K562 (cell line): ENCODE measurements at regions not wholly inside any gene's neighbourhood (a gene's known extent, or its start where the extent isn't known, plus 50 kb on each side); places are given as distances from the start of the nearest gene placed in this dataset.
A peak's percentile ranks its signal among the peaks of the same experiment; 100 is the strongest.

ENCODE experiments used
- ATAC-seq: fragments of 200-7000 bp; cut with Tn5 transposase; 3 replicates; pipeline ENCODE4 v1.9.1; 2020; ENCODE audit warnings: moderate library complexity
- BruUV-seq: library from RNA; stranded (reverse); fragments of 400-500 nt; replicated peaks from 2 replicates; lab custom pipeline; 2021; lab: Mats Ljungman, UMichigan
- CTCF ChIA-PET: fragments of 300-600 bp; formaldehyde crosslinking; extraction: SDS; loops from one replicate; lab custom pipeline; 2021; ENCODE audit warnings: low intra/inter-chr PET ratio; lab: Yijun Ruan, JAX
- POLR2A ChIA-PET: fragments of 300-600, 350-650 bp; sonication (Branson Sonifier 250); formaldehyde crosslinking; extraction: SDS; loops from one replicate; lab custom pipeline; 2021; ENCODE audit warnings: antibody characterized with exemption, inconsistent platforms; lab: Yijun Ruan, JAX
- DNase-seq, 4 experiments: peaks; one replicate each; pipeline versions ENCODE4 v3.0.0 to v3.0.0-alpha.2; 2011 to 2018; ENCODE audit warnings: low spot score in 3 of 4, mixed read lengths in 3 of 4; ENCODE audit errors: extremely low read depth in 1 of 4
- FAIRE-seq: peaks from 2 replicates; lab custom pipeline; 2011; peaks lifted over from hg19 to GRCh38; lab: Jason Lieb, UNC
- H2AFZ ChIP-seq: 2 replicates; pipeline ENCODE4 v1.6.0; 2011; ENCODE audit warnings: low read depth, low read length, control low read depth, inconsistent platforms
- H3K27ac ChIP-seq: fragments of 200-600 bp; 3 replicates; pipeline ENCODE4 v1.8.0; 2011; ENCODE audit warnings: low read depth, mild to moderate bottlenecking, control low read depth, inconsistent platforms, low read length, moderate library complexity, mixed read lengths; ENCODE audit errors: extremely low read depth
- H3K27me3 ChIP-seq, 2 experiments: fragments of 300-600 bp in 1 of 2; 2 replicates in 1 of 2; 3 replicates in 1 of 2; pipeline versions ENCODE4 v1.6.0 to v1.8.0; 2011; ENCODE audit warnings: inconsistent platforms in 2 of 2, low read length in 2 of 2, mild to moderate bottlenecking in 1 of 2, mixed read lengths in 1 of 2, moderate library complexity in 1 of 2; ENCODE audit not compliant: control insufficient read depth in 2 of 2, insufficient read depth in 2 of 2
- H3K36me3 ChIP-seq: fragments of 300-600 bp; 3 replicates; pipeline ENCODE4 v1.8.0; 2011; ENCODE audit warnings: mild to moderate bottlenecking, low read length, inconsistent platforms; ENCODE audit not compliant: control insufficient read depth, insufficient read depth
- H3K4me1 ChIP-seq, 2 experiments: fragments of 200-600 bp in 1 of 2; replicated peaks in 1 of 2; 2 replicates in 1 of 2; 3 replicates in 1 of 2; pipeline versions ENCODE4 v1.5.1 to v1.8.0; 2011; ENCODE audit warnings: inconsistent platforms in 2 of 2, low read length in 2 of 2, mild to moderate bottlenecking in 1 of 2, mixed read lengths in 1 of 2, moderate library complexity in 1 of 2; ENCODE audit not compliant: control insufficient read depth in 2 of 2, insufficient read depth in 2 of 2
- H3K4me2 ChIP-seq: 2 replicates; pipeline ENCODE4 v1.6.1; 2011; ENCODE audit warnings: low read length, control low read depth, inconsistent platforms, mixed read lengths; ENCODE audit not compliant: insufficient read depth
- H3K4me3 ChIP-seq: fragments of 200-600 bp; sonication (generic), shearing (Covaris generic); 2 replicates; pipeline ENCODE4 v1.5.1; 2016; ENCODE audit warnings: control low read depth, inconsistent platforms
- H3K79me2 ChIP-seq: fragments of 200-600 bp; 3 replicates; pipeline ENCODE4 v1.8.0; 2011; ENCODE audit warnings: low read length, inconsistent platforms; ENCODE audit not compliant: control insufficient read depth, insufficient read depth
- H3K9ac ChIP-seq, 2 experiments: 2 replicates each; pipeline versions ENCODE4 v1.6.0 to v1.6.1; 2011; ENCODE audit warnings: low read depth in 2 of 2, low read length in 2 of 2, control low read depth in 1 of 2, inconsistent platforms in 1 of 2, mild to moderate bottlenecking in 1 of 2, mixed read lengths in 1 of 2; ENCODE audit not compliant: insufficient read depth in 1 of 2
- H3K9me1 ChIP-seq: one replicate; pipeline ENCODE4 v1.6.0; 2011; ENCODE audit warnings: inconsistent platforms, mild to moderate bottlenecking, low read length, moderate library complexity; ENCODE audit not compliant: control insufficient read depth, insufficient read depth
- H3K9me3 ChIP-seq: replicated peaks from 2 replicates; pipeline ENCODE4 v1.5.1; 2011; ENCODE audit warnings: low read depth, low read length, inconsistent platforms; ENCODE audit not compliant: control insufficient read depth, insufficient read depth
- H4K20me1 ChIP-seq: replicated peaks from 2 replicates; pipeline ENCODE4 v1.6.1; 2011; ENCODE audit warnings: low read length, inconsistent platforms, mixed read lengths; ENCODE audit not compliant: control insufficient read depth, insufficient read depth
- ATF7 ChIP-seq: fragments of 450-650 bp; IDR thresholded peaks from 2 replicates; pipeline ENCODE4 v1.7.1; 2014; ENCODE audit warnings: mild to moderate bottlenecking, moderate library complexity
- CAMTA2 ChIP-seq: fragments of 250-450 bp; sonication (Bioruptor Pico); conservative IDR thresholded peaks from 2 replicates; pipeline ENCODE4 v1.5.1; 2022
- CBFA2T2 ChIP-seq: fragments of 450-650 bp; conservative IDR thresholded peaks from 2 replicates; pipeline ENCODE4 v1.6.1; 2017; ENCODE audit warnings: mild to moderate bottlenecking
- CBX3 ChIP-seq, 2 experiments: IDR thresholded peaks; 1 replicate in 1 of 2; 2 replicates in 1 of 2; pipeline ENCODE4 v1.6.1; 2012; ENCODE audit warnings: inconsistent platforms in 2 of 2, low read length in 2 of 2, borderline replicate concordance in 1 of 2, control low read depth in 1 of 2
- CREM ChIP-seq: IDR thresholded peaks from 2 replicates; pipeline ENCODE4 v1.6.1; 2014; ENCODE audit warnings: antibody characterized with exemption, low read depth
- DACH1 ChIP-seq: fragments of 450-650 bp; IDR thresholded peaks from 2 replicates; pipeline ENCODE4 v1.6.1; 2018; ENCODE audit not compliant: partially characterized antibody
- DPF2 ChIP-seq: fragments of 450-650 bp; IDR thresholded peaks from 2 replicates; pipeline ENCODE4 v1.6.1; 2016
- EP300 ChIP-seq: IDR thresholded peaks from 2 replicates; pipeline ENCODE4 v1.6.1; 2012; ENCODE audit warnings: low read length, improper control_type of control experiment
- GABPB1 ChIP-seq: sonication (generic); formaldehyde crosslinking; IDR thresholded peaks from 2 replicates; pipeline ENCODE4 v1.8.0; 2022; ENCODE audit warnings: mild to moderate bottlenecking, missing genetic modification reagents
- LEF1 ChIP-seq: fragments of 450-650 bp; IDR thresholded peaks from 2 replicates; pipeline ENCODE4 v1.6.1; 2016; ENCODE audit warnings: mild to moderate bottlenecking
- NFE2L1 ChIP-seq: fragments of 450-650 bp; IDR thresholded peaks from 2 replicates; pipeline ENCODE4 v1.6.1; 2016; ENCODE audit warnings: missing genetic modification characterization, low read depth, mild to moderate bottlenecking, missing compliant biosample characterization, moderate library complexity, borderline replicate concordance
- POLR2AphosphoS2 ChIP-seq: IDR thresholded peaks from 2 replicates; pipeline ENCODE4 v1.6.1; 2012; ENCODE audit warnings: low read length, improper control_type of control experiment
- SMC3 ChIP-seq: conservative IDR thresholded peaks from 2 replicates; pipeline ENCODE4 v1.6.1; 2011; ENCODE audit warnings: low read depth, low read length, improper control_type of control experiment; ENCODE audit not compliant: insufficient read depth
- STAT5A ChIP-seq: IDR thresholded peaks from 2 replicates; pipeline ENCODE4 v1.6.1; 2012; ENCODE audit warnings: low read length, inconsistent platforms, borderline replicate concordance
- ZFPM2 ChIP-seq: fragments of 250-450 bp; sonication (Bioruptor Pico); IDR thresholded peaks from 2 replicates; pipeline ENCODE4 v1.5.1; 2022; ENCODE audit warnings: mild to moderate bottlenecking
- ZZZ3 ChIP-seq: fragments of 450-650 bp; IDR thresholded peaks from 2 replicates; pipeline ENCODE4 v1.6.1; 2016; ENCODE audit warnings: antibody characterized with exemption, mild to moderate bottlenecking, moderate library complexity
- WGBS: fragments of 100-300 bp; shearing (Covaris generic); methylation state at CpG from one replicate; pipeline ENCODE4 v1.1.6; 2016; ENCODE audit warnings: low coverage, mixed read lengths; ENCODE audit not compliant: insufficient coverage; ENCODE audit errors: missing lambda C conversion rate; 5-methylcytosine and 5-hydroxymethylcytosine counted together
- in situ Hi-C: fragments of 300-500 bp; cut with MboI; formaldehyde crosslinking; loops from 4 replicates; pipeline ENCODE4 v1.15.0; 2018; ENCODE audit warnings: inconsistent platforms, mixed read lengths
- intact Hi-C: fragments of 100-400 bp; cut with micrococcal nuclease; formaldehyde crosslinking; loops from 2 replicates; pipeline ENCODE4 v1.14.2; 2022
- TF ChIP-seq, protein P1 (sequence below): fragments of 250-450 bp; sonication (Bioruptor Pico); IDR thresholded peaks from 2 replicates; pipeline ENCODE4 v1.8.0; 2021; ENCODE audit warnings: moderate library complexity, mild to moderate bottlenecking, inconsistent platforms
- TF ChIP-seq, protein P2 (sequence below), 3 experiments: fragments of 200-800 bp in 1 of 3; sonication (Bioruptor generic) in 1 of 3; sonication (generic) in 1 of 3; formaldehyde crosslinking in 1 of 3; IDR thresholded peaks; 2 replicates each; pipeline versions ENCODE4 v1.6.1 to v1.8.0; 2016 to 2022; ENCODE audit warnings: mild to moderate bottlenecking in 2 of 3, missing compliant biosample characterization in 2 of 3, missing genetic modification characterization in 2 of 3, missing genetic modification reagents in 1 of 3
- TF ChIP-seq, protein P3 (sequence below): fragments of 250-450 bp; sonication (Bioruptor Pico); IDR thresholded peaks from 2 replicates; pipeline ENCODE4 v1.8.0; 2022; ENCODE audit warnings: inconsistent platforms, mild to moderate bottlenecking, moderate library complexity, borderline replicate concordance
- TF ChIP-seq, protein P4 (sequence below): sonication (generic); formaldehyde crosslinking; IDR thresholded peaks from 2 replicates; pipeline ENCODE4 v1.5.0; 2020; ENCODE audit warnings: missing genetic modification reagents

- TF ChIP-seq ZZZ3 (no peak), DPF2 (peak; percentile 64)
- TF ChIP-seq, all 486 proteins: peak for 97
These were observed 363.3 kb downstream of the TYW1 start (continued) for GRCh38 chr7:67359900-67360299.

DNA sequence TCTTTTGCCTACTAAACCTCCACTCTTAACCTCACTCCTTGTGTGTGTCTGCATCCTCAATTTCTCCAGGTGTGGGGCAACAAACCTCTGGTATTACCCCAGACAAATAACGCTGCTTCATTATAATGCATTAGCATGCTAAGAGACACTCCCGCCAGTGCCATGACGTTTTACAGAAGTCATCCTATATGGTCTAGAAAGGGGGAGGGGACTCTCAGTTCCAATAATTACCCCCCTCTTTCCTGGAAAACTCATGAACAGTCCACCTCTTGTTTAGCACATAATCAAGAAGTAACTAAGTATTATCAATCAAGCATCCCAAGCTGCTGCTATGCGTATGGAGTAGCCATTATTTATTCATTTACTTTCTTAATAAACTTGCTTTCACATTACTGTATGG, 364.5 kb downstream of the TYW1 start:
- Histone ChIP-seq H3K27me3 (no peaks in the 10 kb centered on the region), H4K20me1 (no peaks in the 10 kb centered on the region), H3K4me3 (no peak overlapping the region), H3K79me2 (no peaks in the 10 kb centered on the region), H3K9me1 (no peaks in the 10 kb centered on the region), H3K27ac (no peak overlapping the region), H3K9me3 (peaks cover 4% of the 10 kb centered on the region; the same call in 1 of the 2 replicates), H3K9ac (no peak overlapping the region), H2AFZ (no peak overlapping the region), H3K4me1 (peaks cover 8 to 15% of the 10 kb centered on the region in 2 experiments), H3K36me3 (no peaks in the 10 kb centered on the region), H3K4me2 (no peak overlapping the region)
- DNase-seq (peak in 1 of 4 experiments; percentile 62), ATAC-seq (peak; percentile 56), FAIRE-seq (no peak)
- ChIA-PET POLR2A (interaction anchor here (0.7 kb wide), 1 partner anchor 10 kb away, joined by 3 read pairs; no protein-coding TSS in a partner anchor), CTCF (interaction anchor here (0.6 kb wide), 1 partner anchor 799 kb away, joined by 5 read pairs; no protein-coding TSS in a partner anchor)
- in situ Hi-C loops: no loop called here
- 3% methylated on average over 4 of the region's 4 CpGs for WGBS
- no TSS peak for BruUV-seq
- intact Hi-C loops: loop anchor here (10.0 kb wide), 1 partner anchor 186 kb away; no protein-coding TSS in a partner anchor
- TF ChIP-seq ATF7 (peak; percentile 18; the same call in 1 of the 2 replicates), CBX3 (IDR thresholded peaks at IDR 0.05; ENCODE audit: borderline replicate concordance in 1 of 2, low read length in 2 of 2) (no peak), EP300 (peak; percentile 28; the same call in 1 of the 2 replicates), STAT5A (peak; percentile 82), CAMTA2 (CRISPR knock-in tag) (no peak), SMC3 (no peak), LEF1 (no peak), ZFPM2 (no peak), NFE2L1 (no peak), DACH1 (no peak), POLR2AphosphoS2 (no peak), CREM (0 out of 2 replicates have a peak, but pooled peaks have one; percentile 11), CBFA2T2 (no peak), GABPB1 (CRISPR knock-in tag) (no peak)
- TF ChIP-seq, protein P1, sequence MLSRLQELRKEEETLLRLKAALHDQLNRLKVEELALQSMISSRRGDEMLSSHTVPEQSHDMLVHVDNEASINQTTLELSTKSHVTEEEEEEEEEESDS (CRISPR knock-in tag): no peak
- TF ChIP-seq, protein P2, sequence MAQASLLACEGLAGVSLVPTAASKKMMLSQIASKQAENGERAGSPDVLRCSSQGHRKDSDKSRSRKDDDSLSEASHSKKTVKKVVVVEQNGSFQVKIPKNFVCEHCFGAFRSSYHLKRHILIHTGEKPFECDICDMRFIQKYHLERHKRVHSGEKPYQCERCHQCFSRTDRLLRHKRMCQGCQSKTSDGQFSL (CRISPR knock-in tag; IDR thresholded peaks at IDR 0.05): no peak
- TF ChIP-seq, protein P2 (tag; IDR thresholded peaks at IDR 0.05): peak in 1 of 2 experiments; percentile 55; a peak in 2 of 4 replicates
- TF ChIP-seq, protein P3, sequence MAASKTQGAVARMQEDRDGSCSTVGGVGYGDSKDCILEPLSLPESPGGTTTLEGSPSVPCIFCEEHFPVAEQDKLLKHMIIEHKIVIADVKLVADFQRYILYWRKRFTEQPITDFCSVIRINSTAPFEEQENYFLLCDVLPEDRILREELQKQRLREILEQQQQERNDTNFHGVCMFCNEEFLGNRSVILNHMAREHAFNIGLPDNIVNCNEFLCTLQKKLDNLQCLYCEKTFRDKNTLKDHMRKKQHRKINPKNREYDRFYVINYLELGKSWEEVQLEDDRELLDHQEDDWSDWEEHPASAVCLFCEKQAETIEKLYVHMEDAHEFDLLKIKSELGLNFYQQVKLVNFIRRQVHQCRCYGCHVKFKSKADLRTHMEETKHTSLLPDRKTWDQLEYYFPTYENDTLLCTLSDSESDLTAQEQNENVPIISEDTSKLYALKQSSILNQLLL (CRISPR knock-in tag): no peak
- TF ChIP-seq, protein P4, sequence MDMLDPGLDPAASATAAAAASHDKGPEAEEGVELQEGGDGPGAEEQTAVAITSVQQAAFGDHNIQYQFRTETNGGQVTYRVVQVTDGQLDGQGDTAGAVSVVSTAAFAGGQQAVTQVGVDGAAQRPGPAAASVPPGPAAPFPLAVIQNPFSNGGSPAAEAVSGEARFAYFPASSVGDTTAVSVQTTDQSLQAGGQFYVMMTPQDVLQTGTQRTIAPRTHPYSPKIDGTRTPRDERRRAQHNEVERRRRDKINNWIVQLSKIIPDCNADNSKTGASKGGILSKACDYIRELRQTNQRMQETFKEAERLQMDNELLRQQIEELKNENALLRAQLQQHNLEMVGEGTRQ (CRISPR knock-in tag): no peak
